ENCODE measurements at regions not wholly inside any gene's neighbourhood (a gene's known extent, or its start where the extent isn't known, plus 50 kb on each side); places are given as distances from the start of the nearest gene placed in this dataset.

- Histone ChIP-seq H3K4me1 (ENCODE audit: insufficient read depth, low read length) (no peaks in the 10 kb centered on the region), H2AK5ac (ENCODE audit: insufficient read length, low read length) (no peak overlapping the region), H3K9me3 (ENCODE audit: control insufficient read depth, low read depth, low read length) (no peaks in the 10 kb centered on the region), H3K27me3 (ENCODE audit: insufficient read depth, low read length) (no peaks in the 10 kb centered on the region; the same call in 1 of the 2 replicates), H2BK12ac (ENCODE audit: insufficient read length, low read depth, low read length) (no peak overlapping the region), H3K79me2 (ENCODE audit: insufficient read depth, low read length) (no peaks in the 10 kb centered on the region), H4K8ac (replicated peaks; ENCODE audit: insufficient read length, low read depth, low read length) (no peak overlapping the region), H3K14ac (ENCODE audit: insufficient read depth, low read length) (no peak overlapping the region; the same call in 1 of the 2 replicates), H2BK20ac (ENCODE audit: low read depth, low read length, poor library complexity, severe bottlenecking) (no peak overlapping the region), H3K56ac (ENCODE audit: insufficient read length, low read depth, low read length) (no peak overlapping the region), H3K4ac (ENCODE audit: low read depth, low read length) (no peak overlapping the region), H3K23me2 (ENCODE audit: insufficient read length, low read depth, low read length, poor library complexity, severe bottlenecking) (no peaks in the 10 kb centered on the region), H2AFZ (ENCODE audit: low read length) (no peak overlapping the region), H3K79me1 (ENCODE audit: insufficient read depth, low read depth, low read length, poor library complexity, severe bottlenecking) (no peaks in the 10 kb centered on the region), H3K18ac (ENCODE audit: insufficient read length, low read depth, low read length) (no peak overlapping the region), H4K20me1 (ENCODE audit: control insufficient read depth, insufficient read depth, insufficient read length) (no peaks in the 10 kb centered on the region), H3K23ac (ENCODE audit: insufficient read length, low read depth, low read length) (no peak overlapping the region), H2BK5ac (ENCODE audit: insufficient read length, low read length) (no peak overlapping the region), H3K9ac (ENCODE audit: extremely low read depth, insufficient read length, low read length) (no peak overlapping the region), H2BK15ac (ENCODE audit: low read depth, low read length) (no peak overlapping the region), H4K91ac (ENCODE audit: insufficient read length, low read depth, low read length) (no peak overlapping the region), H3K27ac (ENCODE audit: insufficient read length, low read depth, low read length) (no peak overlapping the region), H3T11ph (ENCODE audit: low read length) (no peak overlapping the region), H3K4me2 (ENCODE audit: insufficient read depth, insufficient read length, low read length) (no peak overlapping the region), H2BK120ac (ENCODE audit: low read depth, low read length, poor library complexity, severe bottlenecking) (no peak overlapping the region), H4K5ac (ENCODE audit: insufficient read length, low read depth, low read length) (no peak overlapping the region)
- Mint-ChIP-seq H3K36me3 (ENCODE audit: insufficient read depth in 1 of 3, low read depth in 3 of 3) (no peaks in the 10 kb centered on the region), H3K27me3 (ENCODE audit: low read depth) (peaks cover 5% of the 10 kb centered on the region), H3K4me3 (no peak overlapping the region), H3K27ac (no peak overlapping the region; a peak in 1 of 7 replicates), H3K4me1 (no peaks in the 10 kb centered on the region; a peak in 1 of 4 replicates), H3K9me3 (no peaks in the 10 kb centered on the region; a peak in 1 of 5 replicates)
- DNase-seq, result no peak
- no peak for TF ChIP-seq CTCF (conservative IDR thresholded peaks at IDR 0.05)
- WGBS (ENCODE audit: extremely low coverage, insufficient read length, low lambda C conversion rate), result no CpG with 5 or more reads among the region's 34 CpGs
Measured at GRCh38 chr2:11104794-11105660, 50.2 kb upstream of the SLC66A3 start.
